ENCODE measurements at regions not wholly inside any gene's neighbourhood (a gene's known extent, or its start where the extent isn't known, plus 50 kb on each side); places are given as distances from the start of the nearest gene placed in this dataset.

DNA sequence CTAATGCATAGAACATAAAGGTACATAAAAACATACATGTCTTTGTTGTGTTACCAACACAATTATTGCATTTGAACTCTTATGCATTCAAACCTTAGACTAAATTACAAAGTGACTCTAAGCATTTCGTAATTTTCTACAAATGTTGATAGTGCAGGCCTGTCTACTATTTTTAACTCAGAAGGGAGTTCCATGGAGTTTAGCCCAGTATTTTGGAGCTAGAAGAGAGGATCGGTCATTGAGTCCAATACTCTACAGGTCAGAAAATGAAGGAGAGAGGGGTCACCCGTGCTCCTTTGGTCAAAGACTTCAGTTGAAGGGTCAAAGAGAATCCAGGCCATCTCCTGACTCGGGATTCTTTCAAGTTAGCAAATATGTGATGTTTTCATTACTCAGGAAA lies 55.3 kb upstream of the SRRM3 start:
- no peak for TF ChIP-seq EGR1 (IDR thresholded peaks at IDR 0.05)
- TF ChIP-seq ZBTB7A (IDR thresholded peaks at IDR 0.05; ENCODE audit: low read depth): no peak
- no peak for TF ChIP-seq CREB1 (IDR thresholded peaks at IDR 0.05; ENCODE audit: low read depth)
- TF ChIP-seq TAF1 (IDR thresholded peaks at IDR 0.05; ENCODE audit: low read depth): no peak
- TF ChIP-seq, protein P1, sequence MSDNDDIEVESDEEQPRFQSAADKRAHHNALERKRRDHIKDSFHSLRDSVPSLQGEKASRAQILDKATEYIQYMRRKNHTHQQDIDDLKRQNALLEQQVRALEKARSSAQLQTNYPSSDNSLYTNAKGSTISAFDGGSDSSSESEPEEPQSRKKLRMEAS (IDR thresholded peaks at IDR 0.05): no peak
- no peak for TF ChIP-seq EP300 (IDR thresholded peaks at IDR 0.05; ENCODE audit: borderline replicate concordance)
- no peak for TF ChIP-seq RAD21 (IDR thresholded peaks at IDR 0.05; ENCODE audit: low read depth)
- no peak for TF ChIP-seq CEBPB (IDR thresholded peaks at IDR 0.05)
- no peak for TF ChIP-seq YY1 (IDR thresholded peaks at IDR 0.05; ENCODE audit: low read depth)
- TF ChIP-seq TEAD4 (IDR thresholded peaks at IDR 0.05): no peak
- TF ChIP-seq, protein P2, sequence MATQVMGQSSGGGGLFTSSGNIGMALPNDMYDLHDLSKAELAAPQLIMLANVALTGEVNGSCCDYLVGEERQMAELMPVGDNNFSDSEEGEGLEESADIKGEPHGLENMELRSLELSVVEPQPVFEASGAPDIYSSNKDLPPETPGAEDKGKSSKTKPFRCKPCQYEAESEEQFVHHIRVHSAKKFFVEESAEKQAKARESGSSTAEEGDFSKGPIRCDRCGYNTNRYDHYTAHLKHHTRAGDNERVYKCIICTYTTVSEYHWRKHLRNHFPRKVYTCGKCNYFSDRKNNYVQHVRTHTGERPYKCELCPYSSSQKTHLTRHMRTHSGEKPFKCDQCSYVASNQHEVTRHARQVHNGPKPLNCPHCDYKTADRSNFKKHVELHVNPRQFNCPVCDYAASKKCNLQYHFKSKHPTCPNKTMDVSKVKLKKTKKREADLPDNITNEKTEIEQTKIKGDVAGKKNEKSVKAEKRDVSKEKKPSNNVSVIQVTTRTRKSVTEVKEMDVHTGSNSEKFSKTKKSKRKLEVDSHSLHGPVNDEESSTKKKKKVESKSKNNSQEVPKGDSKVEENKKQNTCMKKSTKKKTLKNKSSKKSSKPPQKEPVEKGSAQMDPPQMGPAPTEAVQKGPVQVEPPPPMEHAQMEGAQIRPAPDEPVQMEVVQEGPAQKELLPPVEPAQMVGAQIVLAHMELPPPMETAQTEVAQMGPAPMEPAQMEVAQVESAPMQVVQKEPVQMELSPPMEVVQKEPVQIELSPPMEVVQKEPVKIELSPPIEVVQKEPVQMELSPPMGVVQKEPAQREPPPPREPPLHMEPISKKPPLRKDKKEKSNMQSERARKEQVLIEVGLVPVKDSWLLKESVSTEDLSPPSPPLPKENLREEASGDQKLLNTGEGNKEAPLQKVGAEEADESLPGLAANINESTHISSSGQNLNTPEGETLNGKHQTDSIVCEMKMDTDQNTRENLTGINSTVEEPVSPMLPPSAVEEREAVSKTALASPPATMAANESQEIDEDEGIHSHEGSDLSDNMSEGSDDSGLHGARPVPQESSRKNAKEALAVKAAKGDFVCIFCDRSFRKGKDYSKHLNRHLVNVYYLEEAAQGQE (IDR thresholded peaks at IDR 0.05; ENCODE audit: low read depth): no peak
- TF ChIP-seq NFIC (IDR thresholded peaks at IDR 0.05): no peak

Measured in Ishikawa (cell line).